CD14-positive monocyte (primary cell): ENCODE measurements at regions not wholly inside any gene's neighbourhood (a gene's known extent, or its start where the extent isn't known, plus 50 kb on each side); places are given as distances from the start of the nearest gene placed in this dataset.

Source experiments
- DNase-seq, 3 donors: peaks; one replicate each; pipeline ENCODE4 v3.0.0-alpha.2; 2011 to 2022
- H2AFZ ChIP-seq: 2 replicates; pipeline ENCODE4 v1.6.0; 2012; ENCODE audit warnings: mild to moderate bottlenecking, low read depth, low read length, inconsistent platforms; ENCODE audit not compliant: insufficient read depth, poor library complexity, severe bottlenecking
- H3K27ac ChIP-seq, 2 donors: 1 replicate in 1 of 2; 2 replicates in 1 of 2; pipeline ENCODE4 v1.5.1; 2012 to 2013; ENCODE audit warnings: low read length in 2 of 2, control low read depth in 1 of 2, inconsistent platforms in 1 of 2, low read depth in 1 of 2, mild to moderate bottlenecking in 1 of 2
- H3K27me3 ChIP-seq, 2 donors: one replicate each; pipeline versions ENCODE4 v1.6.0 to v1.6.1; 2011 to 2013; ENCODE audit warnings: low read length in 2 of 2; ENCODE audit not compliant: control insufficient read depth in 2 of 2, insufficient read depth in 2 of 2
- H3K36me3 ChIP-seq, 2 donors: replicated peaks in 1 of 2; 1 replicate in 1 of 2; 2 replicates in 1 of 2; pipeline versions ENCODE4 v1.5.1 to v1.6.1; 2012 to 2013; ENCODE audit warnings: low read length in 2 of 2, control low read depth in 1 of 2, inconsistent platforms in 1 of 2, mild to moderate bottlenecking in 1 of 2; ENCODE audit not compliant: insufficient read depth in 2 of 2, control insufficient read depth in 1 of 2
- H3K4me1 ChIP-seq, 2 donors: 1 replicate in 1 of 2; 2 replicates in 1 of 2; pipeline versions ENCODE4 v1.5.1 to v1.6.1; 2012 to 2013; ENCODE audit warnings: low read length in 2 of 2, control low read depth in 1 of 2, inconsistent platforms in 1 of 2, mild to moderate bottlenecking in 1 of 2, moderate library complexity in 1 of 2; ENCODE audit not compliant: insufficient read depth in 2 of 2, control insufficient read depth in 1 of 2
- H3K4me2 ChIP-seq: replicated peaks from 2 replicates; pipeline ENCODE3; 2012; ENCODE audit warnings: low read length, moderate library complexity, mild to moderate bottlenecking; ENCODE audit not compliant: poor library complexity, severe bottlenecking; ENCODE audit errors: extremely low read depth
- H3K4me3 ChIP-seq, 3 experiments: fragments of 200-600 bp in 1 of 3; sonication (generic) in 1 of 3; replicated peaks in 1 of 3; 1 replicate in 2 of 3; 2 replicates in 1 of 3; pipeline ENCODE4 v1.5.1; 2011 to 2013; ENCODE audit warnings: low read length in 3 of 3, mild to moderate bottlenecking in 3 of 3, control low read depth in 2 of 3, low read depth in 2 of 3, inconsistent platforms in 1 of 3, moderate library complexity in 1 of 3
- H3K79me2 ChIP-seq: 2 replicates; pipeline ENCODE4 v1.6.0; 2012; ENCODE audit warnings: mild to moderate bottlenecking, control low read depth, inconsistent platforms, low read length, moderate library complexity; ENCODE audit not compliant: insufficient read depth
- H3K9ac ChIP-seq: 2 replicates; pipeline ENCODE4 v1.6.0; 2017; ENCODE audit warnings: low read length, mild to moderate bottlenecking; ENCODE audit not compliant: insufficient read depth, poor library complexity, severe bottlenecking
- H3K9me3 ChIP-seq, 2 donors: replicated peaks in 1 of 2; 1 replicate in 1 of 2; 2 replicates in 1 of 2; pipeline versions ENCODE4 v1.5.1 to v1.6.1; 2012 to 2013; ENCODE audit warnings: low read length in 2 of 2, control low read depth in 1 of 2; ENCODE audit not compliant: control insufficient read depth in 1 of 2, insufficient read depth in 1 of 2
- H4K20me1 ChIP-seq: 2 replicates; pipeline ENCODE4 v1.6.0; 2012; ENCODE audit warnings: mild to moderate bottlenecking, low read length, control low read depth, moderate library complexity; ENCODE audit not compliant: insufficient read depth
- H3K27ac Mint-ChIP-seq, 7 donors: one replicate each; pipeline ENCODE4 v1.8.0; 2020; ENCODE audit warnings: mild to moderate bottlenecking in 7 of 7, mixed read lengths in 7 of 7, moderate library complexity in 6 of 7, inconsistent platforms in 2 of 7
- H3K27me3 Mint-ChIP-seq, 3 donors: one replicate each; pipeline ENCODE4 v1.8.0; 2021 to 2022; ENCODE audit warnings: low read depth in 3 of 3, mild to moderate bottlenecking in 3 of 3, mixed read lengths in 3 of 3, moderate library complexity in 3 of 3, inconsistent platforms in 1 of 3
- H3K36me3 Mint-ChIP-seq, 2 donors: one replicate each; pipeline ENCODE4 v1.8.0; 2020; ENCODE audit warnings: mixed read lengths in 2 of 2, inconsistent platforms in 1 of 2, mild to moderate bottlenecking in 1 of 2
- H3K4me1 Mint-ChIP-seq: one replicate; pipeline ENCODE4 v1.8.0; 2020; ENCODE audit warnings: mild to moderate bottlenecking, mixed read lengths
- H3K4me3 Mint-ChIP-seq, 2 donors: one replicate each; pipeline ENCODE4 v1.8.0; 2020; ENCODE audit warnings: mild to moderate bottlenecking in 2 of 2, mixed read lengths in 2 of 2, moderate library complexity in 1 of 2
- H3K9me3 Mint-ChIP-seq, 7 donors: one replicate each; pipeline ENCODE4 v1.8.0; 2020 to 2022; ENCODE audit warnings: mixed read lengths in 7 of 7, mild to moderate bottlenecking in 6 of 7, moderate library complexity in 6 of 7, inconsistent platforms in 2 of 7
- WGBS: methylation state at CpG from one replicate; pipeline ENCODE4 v1.1.5; 2013; ENCODE audit warnings: missing lambda C conversion rate; ENCODE audit not compliant: insufficient coverage; 5-methylcytosine and 5-hydroxymethylcytosine counted together
- intact Hi-C, 2 donors: fragments of 100-400 bp; cut with micrococcal nuclease; formaldehyde crosslinking; loops; one replicate each; pipeline versions ENCODE4 v1.15.0 to v1.15.1; 2023
- TF ChIP-seq, protein P1 (sequence below): fragments of 200-600 bp; IDR thresholded peaks from one replicate; pipeline ENCODE4 v1.8.0; 2022; ENCODE audit warnings: antibody characterized with exemption, mild to moderate bottlenecking

DNA sequence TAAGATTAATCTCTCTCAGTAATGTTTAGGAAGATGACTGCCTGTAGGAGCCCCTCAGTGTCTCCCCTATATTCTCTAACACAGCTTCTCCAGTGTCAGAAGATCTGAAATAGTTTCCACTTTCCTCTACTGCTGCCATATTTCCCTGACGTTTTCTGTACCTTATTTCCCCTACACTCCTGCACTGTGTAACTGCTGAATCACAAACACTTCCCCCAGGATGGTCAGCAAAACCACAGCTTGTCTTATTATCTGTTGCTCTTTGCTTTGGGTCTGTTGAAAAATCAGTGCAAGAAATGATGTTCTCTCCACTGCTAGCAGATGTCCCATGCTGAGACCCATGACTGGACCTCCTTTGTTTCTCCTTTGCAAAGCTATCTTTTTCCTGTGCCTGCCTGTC, 441.7 kb downstream of the EPHA4 start:
- Histone ChIP-seq H3K36me3 (no peaks in the 10 kb centered on the region), H3K79me2 (no peaks in the 10 kb centered on the region), H3K4me1 (peaks cover 0 to 6% of the 10 kb centered on the region in 2 donors), H3K4me3 (no peak overlapping the region), H3K27ac (no peak overlapping the region), H2AFZ (no peak overlapping the region), H4K20me1 (no peaks in the 10 kb centered on the region), H3K9me3 (peaks cover 5 to 8% of the 10 kb centered on the region in 2 donors), H3K27me3 (no peaks in the 10 kb centered on the region), H3K4me2 (no peak overlapping the region), H3K9ac (no peak overlapping the region)
- H3K4me1 Mint-ChIP-seq: no peaks in the 10 kb centered on the region
- H3K36me3 Mint-ChIP-seq: no peaks in the 10 kb centered on the region
- TF ChIP-seq, protein P1, sequence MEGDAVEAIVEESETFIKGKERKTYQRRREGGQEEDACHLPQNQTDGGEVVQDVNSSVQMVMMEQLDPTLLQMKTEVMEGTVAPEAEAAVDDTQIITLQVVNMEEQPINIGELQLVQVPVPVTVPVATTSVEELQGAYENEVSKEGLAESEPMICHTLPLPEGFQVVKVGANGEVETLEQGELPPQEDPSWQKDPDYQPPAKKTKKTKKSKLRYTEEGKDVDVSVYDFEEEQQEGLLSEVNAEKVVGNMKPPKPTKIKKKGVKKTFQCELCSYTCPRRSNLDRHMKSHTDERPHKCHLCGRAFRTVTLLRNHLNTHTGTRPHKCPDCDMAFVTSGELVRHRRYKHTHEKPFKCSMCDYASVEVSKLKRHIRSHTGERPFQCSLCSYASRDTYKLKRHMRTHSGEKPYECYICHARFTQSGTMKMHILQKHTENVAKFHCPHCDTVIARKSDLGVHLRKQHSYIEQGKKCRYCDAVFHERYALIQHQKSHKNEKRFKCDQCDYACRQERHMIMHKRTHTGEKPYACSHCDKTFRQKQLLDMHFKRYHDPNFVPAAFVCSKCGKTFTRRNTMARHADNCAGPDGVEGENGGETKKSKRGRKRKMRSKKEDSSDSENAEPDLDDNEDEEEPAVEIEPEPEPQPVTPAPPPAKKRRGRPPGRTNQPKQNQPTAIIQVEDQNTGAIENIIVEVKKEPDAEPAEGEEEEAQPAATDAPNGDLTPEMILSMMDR: no peak
- H3K4me3 Mint-ChIP-seq: no peak overlapping the region
- DNase-seq: no peak
- no peaks in the 10 kb centered on the region for H3K27me3 Mint-ChIP-seq
- H3K27ac Mint-ChIP-seq: no peak overlapping the region
- WGBS: 0% methylated on average over 1 of the region's 1 CpG
- H3K9me3 Mint-ChIP-seq: peaks cover 7 to 14% (median 9%) of the 10 kb centered on the region in 7 donors
- intact Hi-C loops: no loop called here

DNA sequence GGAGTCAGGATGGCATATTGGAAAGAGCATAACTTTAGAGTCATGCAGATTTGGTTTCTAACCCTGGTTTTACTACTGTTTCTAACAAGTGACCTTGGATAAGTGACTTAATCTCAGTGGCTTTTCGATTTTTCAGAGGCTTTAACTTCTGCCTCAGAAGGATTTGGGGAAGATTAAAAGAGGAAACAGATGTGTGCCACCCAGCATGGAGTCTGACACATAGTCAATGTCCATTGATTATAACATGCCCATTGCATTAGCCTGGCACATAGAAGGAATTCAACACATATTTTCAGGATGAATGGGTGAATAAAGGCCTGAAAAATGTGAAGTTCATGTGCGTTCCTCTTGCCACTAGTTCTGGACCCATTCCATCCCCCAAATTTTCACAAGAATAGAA, 438.2 kb downstream of the EPHA4 start:
- H3K9ac ChIP-seq: no peak overlapping the region
- no peak for DNase-seq
- Mint-ChIP-seq H3K27me3 (no peaks in the 10 kb centered on the region), H3K36me3 (no peaks in the 10 kb centered on the region), H3K4me3 (no peak overlapping the region), H3K4me1 (no peaks in the 10 kb centered on the region), H3K27ac (no peak overlapping the region), H3K9me3 (peaks cover 0 to 4% (median 2%) of the 10 kb centered on the region in 7 donors)
- no peaks in the 10 kb centered on the region for H3K27me3 ChIP-seq
- TF ChIP-seq, protein P1: no peak
- peaks cover 0 to 6% of the 10 kb centered on the region in 2 donors for H3K4me1 ChIP-seq
- no peaks in the 10 kb centered on the region for H3K36me3 ChIP-seq
- H3K4me2 ChIP-seq: no peak overlapping the region
- intact Hi-C loops: no loop called here
- H4K20me1 ChIP-seq: no peaks in the 10 kb centered on the region
- no peaks in the 10 kb centered on the region for H3K9me3 ChIP-seq
- no peaks in the 10 kb centered on the region for H3K79me2 ChIP-seq
- no peak overlapping the region for H3K4me3 ChIP-seq
- H3K27ac ChIP-seq: no peak overlapping the region
- H2AFZ ChIP-seq: no peak overlapping the region
- WGBS: no CpG with 5 or more reads among the region's 2 CpGs
